HUES48 (cell line): ENCODE measurements at regions not wholly inside any gene's neighbourhood (a gene's known extent, or its start where the extent isn't known, plus 50 kb on each side); places are given as distances from the start of the nearest gene placed in this dataset.

ENCODE experiments used
- H3K27ac ChIP-seq: one replicate; pipeline ENCODE4 v1.7.0; 2013; ENCODE audit warnings: low read depth, low read length, inconsistent platforms
- H3K27me3 ChIP-seq: 2 replicates; pipeline ENCODE4 v1.6.1; 2013; ENCODE audit warnings: mild to moderate bottlenecking, low read length; ENCODE audit not compliant: control insufficient read depth, insufficient read depth
- H3K36me3 ChIP-seq: 2 replicates; pipeline ENCODE4 v1.6.1; 2013; ENCODE audit warnings: low read length; ENCODE audit not compliant: control insufficient read depth, insufficient read depth
- H3K4me1 ChIP-seq: 2 replicates; pipeline ENCODE4 v1.6.1; 2013; ENCODE audit warnings: mild to moderate bottlenecking, low read length; ENCODE audit not compliant: control insufficient read depth, insufficient read depth
- H3K4me3 ChIP-seq: 2 replicates; pipeline ENCODE4 v1.5.1; 2013; ENCODE audit warnings: mild to moderate bottlenecking, low read depth, low read length
- H3K9ac ChIP-seq: 2 replicates; pipeline ENCODE4 v1.6.1; 2013; ENCODE audit warnings: mild to moderate bottlenecking, low read depth, low read length, moderate library complexity
- H3K9me3 ChIP-seq: 2 replicates; pipeline ENCODE4 v1.6.1; 2013; ENCODE audit warnings: low read length; ENCODE audit not compliant: control insufficient read depth, insufficient read depth

GRCh38 chr17:14904386-14904785 lies 360.7 kb downstream of the PMP22 start:
- H3K27ac ChIP-seq, result no peak overlapping the region
- H3K36me3 ChIP-seq, result no peaks in the 10 kb centered on the region
- no peaks in the 10 kb centered on the region for H3K9me3 ChIP-seq
- no peak overlapping the region for H3K9ac ChIP-seq
- H3K4me1 ChIP-seq, result no peaks in the 10 kb centered on the region
- no peaks in the 10 kb centered on the region for H3K27me3 ChIP-seq
- H3K4me3 ChIP-seq, result no peak overlapping the region

GRCh38 chr17:14903854-14904253 lies 361.3 kb downstream of the PMP22 start:
- H3K9me3 ChIP-seq, result no peaks in the 10 kb centered on the region
- H3K9ac ChIP-seq, result no peak overlapping the region
- H3K4me3 ChIP-seq, result no peak overlapping the region
- no peak overlapping the region for H3K27ac ChIP-seq
- H3K27me3 ChIP-seq, result no peaks in the 10 kb centered on the region
- H3K36me3 ChIP-seq, result no peaks in the 10 kb centered on the region
- H3K4me1 ChIP-seq, result no peaks in the 10 kb centered on the region

GRCh38 chr17:14902803-14903202 lies 362.3 kb downstream of the PMP22 start:
- Histone ChIP-seq H3K4me1 (no peaks in the 10 kb centered on the region), H3K4me3 (no peak overlapping the region), H3K9me3 (no peaks in the 10 kb centered on the region), H3K9ac (no peak overlapping the region), H3K27ac (no peak overlapping the region), H3K36me3 (no peaks in the 10 kb centered on the region), H3K27me3 (no peaks in the 10 kb centered on the region)

- no peak overlapping the region for H3K27ac ChIP-seq
- no peaks in the 10 kb centered on the region for H3K9me3 ChIP-seq
- H3K4me1 ChIP-seq, result no peaks in the 10 kb centered on the region
- no peak overlapping the region for H3K4me3 ChIP-seq
- H3K36me3 ChIP-seq, result no peaks in the 10 kb centered on the region
- H3K9ac ChIP-seq, result no peak overlapping the region
- no peaks in the 10 kb centered on the region for H3K27me3 ChIP-seq
Measured at GRCh38 chr17:14902297-14902696, 362.8 kb downstream of the PMP22 start.

- H3K27me3 ChIP-seq, result no peaks in the 10 kb centered on the region
- H3K4me1 ChIP-seq, result no peaks in the 10 kb centered on the region
- no peak overlapping the region for H3K4me3 ChIP-seq
- H3K27ac ChIP-seq, result no peak overlapping the region
- no peaks in the 10 kb centered on the region for H3K36me3 ChIP-seq
- H3K9ac ChIP-seq, result no peak overlapping the region
- H3K9me3 ChIP-seq, result no peaks in the 10 kb centered on the region
Measured at GRCh38 chr17:14901376-14901775, 363.8 kb downstream of the PMP22 start.

GRCh38 chr17:14886200-14886739 lies 378.9 kb downstream of the PMP22 start:
- Histone ChIP-seq H3K36me3 (no peaks in the 10 kb centered on the region), H3K9ac (no peak overlapping the region), H3K9me3 (peaks cover 25% of the 10 kb centered on the region), H3K27me3 (no peaks in the 10 kb centered on the region), H3K4me3 (no peak overlapping the region), H3K27ac (no peak overlapping the region), H3K4me1 (no peaks in the 10 kb centered on the region)

GRCh38 chr17:14882131-14882530 lies 383.0 kb downstream of the PMP22 start:
- no peaks in the 10 kb centered on the region for H3K27me3 ChIP-seq
- no peak overlapping the region for H3K27ac ChIP-seq
- no peaks in the 10 kb centered on the region for H3K4me1 ChIP-seq
- H3K9ac ChIP-seq, result no peak overlapping the region
- H3K36me3 ChIP-seq, result no peaks in the 10 kb centered on the region
- H3K9me3 ChIP-seq, result peaks cover 21% of the 10 kb centered on the region
- no peak overlapping the region for H3K4me3 ChIP-seq

- no peaks in the 10 kb centered on the region for H3K36me3 ChIP-seq
- H3K9ac ChIP-seq, result no peak overlapping the region
- no peaks in the 10 kb centered on the region for H3K4me1 ChIP-seq
- no peaks in the 10 kb centered on the region for H3K27me3 ChIP-seq
- H3K9me3 ChIP-seq, result no peaks in the 10 kb centered on the region
- no peak overlapping the region for H3K27ac ChIP-seq
- no peak overlapping the region for H3K4me3 ChIP-seq
Measured at GRCh38 chr17:14875557-14876412, 389.3 kb downstream of the PMP22 start.

- Histone ChIP-seq H3K36me3 (no peaks in the 10 kb centered on the region), H3K4me1 (no peaks in the 10 kb centered on the region), H3K27ac (no peak overlapping the region), H3K4me3 (no peak overlapping the region), H3K9me3 (no peaks in the 10 kb centered on the region), H3K27me3 (no peaks in the 10 kb centered on the region), H3K9ac (no peak overlapping the region)
Measured at GRCh38 chr17:14873996-14874395, 391.1 kb downstream of the PMP22 start.

GRCh38 chr17:14873540-14873939 lies 391.6 kb downstream of the PMP22 start:
- no peaks in the 10 kb centered on the region for H3K4me1 ChIP-seq
- no peak overlapping the region for H3K9ac ChIP-seq
- no peaks in the 10 kb centered on the region for H3K9me3 ChIP-seq
- H3K27me3 ChIP-seq, result no peaks in the 10 kb centered on the region
- no peaks in the 10 kb centered on the region for H3K36me3 ChIP-seq
- no peak overlapping the region for H3K27ac ChIP-seq
- H3K4me3 ChIP-seq, result no peak overlapping the region

- no peak overlapping the region for H3K9ac ChIP-seq
- H3K4me1 ChIP-seq, result 0 out of 2 replicates have a peak, but pooled peaks cover 1% of the 10 kb centered on the region
- H3K9me3 ChIP-seq, result no peaks in the 10 kb centered on the region
- H3K27me3 ChIP-seq, result no peaks in the 10 kb centered on the region
- H3K36me3 ChIP-seq, result no peaks in the 10 kb centered on the region
- H3K4me3 ChIP-seq, result no peak overlapping the region
- H3K27ac ChIP-seq, result no peak overlapping the region
Measured at GRCh38 chr17:14871921-14872320, 393.2 kb downstream of the PMP22 start.
